ENCODE measurements at regions not wholly inside any gene's neighbourhood (a gene's known extent, or its start where the extent isn't known, plus 50 kb on each side); places are given as distances from the start of the nearest gene placed in this dataset.

- Histone ChIP-seq H3K9me2 (replicated peaks; ENCODE audit: insufficient read depth, low read length) (no peaks in the 10 kb centered on the region), H2AFZ (ENCODE audit: low read length) (no peak overlapping the region), H3K9ac (ENCODE audit: low read length) (no peak overlapping the region), H3K4me1 (ENCODE audit: low read length) (no peaks in the 10 kb centered on the region), H3K9me3 (ENCODE audit: low read length) (no peaks in the 10 kb centered on the region), H3K4me3 (ENCODE audit: low read length) (no peak overlapping the region), H3K36me3 (ENCODE audit: insufficient read depth, low read length) (no peaks in the 10 kb centered on the region), H3K27ac (ENCODE audit: low read length) (no peak overlapping the region), H3K4me2 (ENCODE audit: low read depth, low read length, poor library complexity, severe bottlenecking) (no peak overlapping the region), H4K20me1 (ENCODE audit: insufficient read depth, low read depth, low read length) (no peaks in the 10 kb centered on the region), H3K27me3 (ENCODE audit: low read length) (peaks cover 3% of the 10 kb centered on the region; the same call in 1 of the 2 replicates), H3K79me2 (ENCODE audit: low read length) (no peaks in the 10 kb centered on the region)
- DNase-seq: no peak
Measured at GRCh38 chr9:13364271-13365000, 84.9 kb upstream of the MPDZ start.

- H3K79me2 ChIP-seq (ENCODE audit: low read length): no peaks in the 10 kb centered on the region
- H3K27ac ChIP-seq (ENCODE audit: low read length): no peak overlapping the region
- H3K4me3 ChIP-seq (ENCODE audit: low read length): no peak overlapping the region
- no peaks in the 10 kb centered on the region for H3K9me3 ChIP-seq (ENCODE audit: low read length)
- peaks cover 3% of the 10 kb centered on the region; the same call in 1 of the 2 replicates for H3K27me3 ChIP-seq (ENCODE audit: low read length)
- H2AFZ ChIP-seq (ENCODE audit: low read length): no peak overlapping the region
- no peak for DNase-seq
- H3K9me2 ChIP-seq (replicated peaks; ENCODE audit: insufficient read depth, low read length): no peaks in the 10 kb centered on the region
- no peaks in the 10 kb centered on the region for H4K20me1 ChIP-seq (ENCODE audit: insufficient read depth, low read depth, low read length)
- no peak overlapping the region for H3K9ac ChIP-seq (ENCODE audit: low read length)
- H3K4me2 ChIP-seq (ENCODE audit: low read depth, low read length, poor library complexity, severe bottlenecking): no peak overlapping the region
- no peaks in the 10 kb centered on the region for H3K4me1 ChIP-seq (ENCODE audit: low read length)
- no peaks in the 10 kb centered on the region for H3K36me3 ChIP-seq (ENCODE audit: insufficient read depth, low read length)
Measured at GRCh38 chr9:13361076-13361475, 81.6 kb upstream of the MPDZ start.

GRCh38 chr9:13360188-13360587, 80.7 kb upstream of the MPDZ start:
- no peaks in the 10 kb centered on the region for H4K20me1 ChIP-seq (ENCODE audit: insufficient read depth, low read depth, low read length)
- no peaks in the 10 kb centered on the region for H3K36me3 ChIP-seq (ENCODE audit: insufficient read depth, low read length)
- DNase-seq: no peak

GRCh38 chr9:13358128-13358527, 78.6 kb upstream of the MPDZ start:
- no peak overlapping the region for H3K4me2 ChIP-seq (ENCODE audit: low read depth, low read length, poor library complexity, severe bottlenecking)

More at GRCh38 chr9:13360188-13360587, 80.7 kb upstream of the MPDZ start:
- Histone ChIP-seq H2AFZ (ENCODE audit: low read length) (no peak overlapping the region), H3K9ac (ENCODE audit: low read length) (no peak overlapping the region), H3K9me3 (ENCODE audit: low read length) (no peaks in the 10 kb centered on the region), H3K4me2 (ENCODE audit: low read depth, low read length, poor library complexity, severe bottlenecking) (no peak overlapping the region), H3K79me2 (ENCODE audit: low read length) (no peaks in the 10 kb centered on the region), H3K4me3 (ENCODE audit: low read length) (no peak overlapping the region), H3K9me2 (replicated peaks; ENCODE audit: insufficient read depth, low read length) (no peaks in the 10 kb centered on the region), H3K27ac (ENCODE audit: low read length) (no peak overlapping the region), H3K27me3 (ENCODE audit: low read length) (peaks cover 3% of the 10 kb centered on the region; the same call in 1 of the 2 replicates), H3K4me1 (ENCODE audit: low read length) (no peaks in the 10 kb centered on the region)

GRCh38 chr9:13354733-13355132, 75.2 kb upstream of the MPDZ start:
- H4K20me1 ChIP-seq (ENCODE audit: insufficient read depth, low read depth, low read length): no peaks in the 10 kb centered on the region
- H3K4me1 ChIP-seq (ENCODE audit: low read length): no peaks in the 10 kb centered on the region
- no peaks in the 10 kb centered on the region for H3K9me2 ChIP-seq (replicated peaks; ENCODE audit: insufficient read depth, low read length)
- no peaks in the 10 kb centered on the region for H3K79me2 ChIP-seq (ENCODE audit: low read length)
- no peak for DNase-seq
- H3K27ac ChIP-seq (ENCODE audit: low read length): no peak overlapping the region
- H3K36me3 ChIP-seq (ENCODE audit: insufficient read depth, low read length): no peaks in the 10 kb centered on the region
- H2AFZ ChIP-seq (ENCODE audit: low read length): no peak overlapping the region
- H3K4me2 ChIP-seq (ENCODE audit: low read depth, low read length, poor library complexity, severe bottlenecking): no peak overlapping the region
- H3K27me3 ChIP-seq (ENCODE audit: low read length): no peaks in the 10 kb centered on the region
- no peak overlapping the region for H3K9ac ChIP-seq (ENCODE audit: low read length)
- H3K9me3 ChIP-seq (ENCODE audit: low read length): no peaks in the 10 kb centered on the region
- no peak overlapping the region for H3K4me3 ChIP-seq (ENCODE audit: low read length)

More at GRCh38 chr9:13358128-13358527, 78.6 kb upstream of the MPDZ start:
- H3K9ac ChIP-seq (ENCODE audit: low read length): no peak overlapping the region
- no peak overlapping the region for H3K4me3 ChIP-seq (ENCODE audit: low read length)
- no peaks in the 10 kb centered on the region for H3K79me2 ChIP-seq (ENCODE audit: low read length)
- no peaks in the 10 kb centered on the region for H3K4me1 ChIP-seq (ENCODE audit: low read length)
- no peak overlapping the region for H3K27ac ChIP-seq (ENCODE audit: low read length)
- H3K9me2 ChIP-seq (replicated peaks; ENCODE audit: insufficient read depth, low read length): no peaks in the 10 kb centered on the region
- H4K20me1 ChIP-seq (ENCODE audit: insufficient read depth, low read depth, low read length): no peaks in the 10 kb centered on the region
- H3K9me3 ChIP-seq (ENCODE audit: low read length): no peaks in the 10 kb centered on the region
- peaks cover 3% of the 10 kb centered on the region; the same call in 1 of the 2 replicates for H3K27me3 ChIP-seq (ENCODE audit: low read length)
- no peak for DNase-seq
- no peak overlapping the region for H2AFZ ChIP-seq (ENCODE audit: low read length)
- H3K36me3 ChIP-seq (ENCODE audit: insufficient read depth, low read length): no peaks in the 10 kb centered on the region

- Histone ChIP-seq H3K36me3 (ENCODE audit: insufficient read depth, low read length) (no peaks in the 10 kb centered on the region), H2AFZ (ENCODE audit: low read length) (no peak overlapping the region)
Measured at GRCh38 chr9:13352451-13352979, 73.0 kb upstream of the MPDZ start.

GRCh38 chr9:13351778-13352386, 72.4 kb upstream of the MPDZ start:
- H3K4me1 ChIP-seq (ENCODE audit: low read length): no peaks in the 10 kb centered on the region
- DNase-seq: peak; percentile 70
- no peak overlapping the region for H3K27ac ChIP-seq (ENCODE audit: low read length)

More at GRCh38 chr9:13352451-13352979, 73.0 kb upstream of the MPDZ start:
- H3K9me2 ChIP-seq (replicated peaks; ENCODE audit: insufficient read depth, low read length): no peaks in the 10 kb centered on the region
- no peaks in the 10 kb centered on the region for H3K79me2 ChIP-seq (ENCODE audit: low read length)
- no peak overlapping the region for H3K27ac ChIP-seq (ENCODE audit: low read length)
- H3K4me1 ChIP-seq (ENCODE audit: low read length): no peaks in the 10 kb centered on the region
- H3K9me3 ChIP-seq (ENCODE audit: low read length): no peaks in the 10 kb centered on the region
- no peak overlapping the region for H3K4me2 ChIP-seq (ENCODE audit: low read depth, low read length, poor library complexity, severe bottlenecking)
- H4K20me1 ChIP-seq (ENCODE audit: insufficient read depth, low read depth, low read length): no peaks in the 10 kb centered on the region
- H3K9ac ChIP-seq (ENCODE audit: low read length): no peak overlapping the region
- H3K4me3 ChIP-seq (ENCODE audit: low read length): no peak overlapping the region
- no peaks in the 10 kb centered on the region for H3K27me3 ChIP-seq (ENCODE audit: low read length)
- DNase-seq: no peak

GRCh38 chr9:13332571-13332970, 53.1 kb upstream of the MPDZ start:
- Histone ChIP-seq H3K9me3 (ENCODE audit: low read length) (no peaks in the 10 kb centered on the region), H3K9ac (ENCODE audit: low read length) (no peak overlapping the region), H3K27ac (ENCODE audit: low read length) (no peak overlapping the region), H3K36me3 (ENCODE audit: insufficient read depth, low read length) (no peaks in the 10 kb centered on the region), H3K4me3 (ENCODE audit: low read length) (no peak overlapping the region), H3K9me2 (replicated peaks; ENCODE audit: insufficient read depth, low read length) (no peaks in the 10 kb centered on the region), H4K20me1 (ENCODE audit: insufficient read depth, low read depth, low read length) (no peaks in the 10 kb centered on the region), H3K4me2 (ENCODE audit: low read depth, low read length, poor library complexity, severe bottlenecking) (no peak overlapping the region), H3K4me1 (ENCODE audit: low read length) (no peaks in the 10 kb centered on the region), H3K79me2 (ENCODE audit: low read length) (no peaks in the 10 kb centered on the region), H3K27me3 (ENCODE audit: low read length) (no peaks in the 10 kb centered on the region), H2AFZ (ENCODE audit: low read length) (no peak overlapping the region)
- DNase-seq: no peak

More at GRCh38 chr9:13351778-13352386, 72.4 kb upstream of the MPDZ start:
- H3K9me3 ChIP-seq (ENCODE audit: low read length): no peaks in the 10 kb centered on the region
- H3K27me3 ChIP-seq (ENCODE audit: low read length): no peaks in the 10 kb centered on the region
- no peak overlapping the region for H2AFZ ChIP-seq (ENCODE audit: low read length)
- H3K4me2 ChIP-seq (ENCODE audit: low read depth, low read length, poor library complexity, severe bottlenecking): no peak overlapping the region
- no peaks in the 10 kb centered on the region for H3K79me2 ChIP-seq (ENCODE audit: low read length)
- no peaks in the 10 kb centered on the region for H3K9me2 ChIP-seq (replicated peaks; ENCODE audit: insufficient read depth, low read length)
- no peak overlapping the region for H3K4me3 ChIP-seq (ENCODE audit: low read length)
- no peak overlapping the region for H3K9ac ChIP-seq (ENCODE audit: low read length)
- H3K36me3 ChIP-seq (ENCODE audit: insufficient read depth, low read length): no peaks in the 10 kb centered on the region
- no peaks in the 10 kb centered on the region for H4K20me1 ChIP-seq (ENCODE audit: insufficient read depth, low read depth, low read length)

Measured in Karpas-422 (cell line).